ENCODE measurements at regions not wholly inside any gene's neighbourhood (a gene's known extent, or its start where the extent isn't known, plus 50 kb on each side); places are given as distances from the start of the nearest gene placed in this dataset.

- Histone ChIP-seq H3K4me1 (ENCODE audit: control insufficient read depth in 1 of 2, insufficient read depth in 2 of 2, low read length in 2 of 2) (no peaks in the 10 kb centered on the region), H3K9me3 (ENCODE audit: control insufficient read depth in 1 of 2, insufficient read depth in 1 of 2, low read depth in 1 of 2, low read length in 2 of 2) (no peaks in the 10 kb centered on the region), H3K9ac (ENCODE audit: low read length) (no peak overlapping the region), H3K36me3 (ENCODE audit: control insufficient read depth in 1 of 2, insufficient read depth in 2 of 2, low read length in 2 of 2) (no peaks in the 10 kb centered on the region), H3K4me2 (ENCODE audit: low read length) (no peak overlapping the region), H3K79me2 (ENCODE audit: insufficient read depth, low read length) (no peaks in the 10 kb centered on the region), H3K27ac (ENCODE audit: low read depth, low read length) (no peak overlapping the region), H4K20me1 (ENCODE audit: insufficient read depth) (no peaks in the 10 kb centered on the region), H3K9me2 (ENCODE audit: insufficient read depth) (no peaks in the 10 kb centered on the region), H3K27me3 (ENCODE audit: insufficient read depth, low read length) (peaks cover 46% of the 10 kb centered on the region), H3K4me3 (replicated peaks in 1 of 2; ENCODE audit: low read depth in 1 of 2, low read length in 2 of 2) (no peak overlapping the region), H2AFZ (ENCODE audit: low read depth, low read length, poor library complexity, severe bottlenecking) (no peak overlapping the region)
- RAD21 ChIA-PET (ENCODE audit: low non-redundant PET in 1 of 2, low total read pairs in 2 of 2, uncharacterized antibody in 2 of 2, unreplicated experiment in 2 of 2), result interaction anchor here (0.7 to 2.8 kb wide), 5 partner anchors 123 to 271 kb away, joined by 3 to 45 read pairs (median 4); no protein-coding TSS in a partner anchor
- DNase-seq (ENCODE audit: low read depth, low spot score) (no peak), ATAC-seq (no peak)
- intact Hi-C loops (cut with micrococcal nuclease), result loop anchor here (1.0 kb wide), 2 partner anchors 124 to 259 kb away; no protein-coding TSS in a partner anchor
- no TSS peak for BruUV-seq (replicated peaks)
- CTCF ChIA-PET, result interaction anchor here (0.8 to 5.1 kb wide), 12 partner anchors 13 to 271 kb away, joined by 3 to 207 read pairs (median 4); no protein-coding TSS in a partner anchor
- POLR2A ChIA-PET, result interaction anchor here (1.4 kb wide), 1 partner anchor 259 kb away, joined by 3 read pairs; no protein-coding TSS in a partner anchor
- TF ChIP-seq EZH2phosphoT487 (IDR thresholded peaks at IDR 0.05; ENCODE audit: borderline replicate concordance), result no peak
- TF ChIP-seq SRF (IDR thresholded peaks at IDR 0.05; ENCODE audit: low read depth), result no peak
- no peak for TF ChIP-seq ATF3 (IDR thresholded peaks at IDR 0.05)
These were observed 781.6 kb downstream of the BRD1 start for GRCh38 chr22:49046000-49046545.

GRCh38 chr22:49045276-49045675 lies 782.4 kb downstream of the BRD1 start:
- no peaks in the 10 kb centered on the region for H4K20me1 ChIP-seq (ENCODE audit: insufficient read depth)
- no peaks in the 10 kb centered on the region for H3K36me3 ChIP-seq (ENCODE audit: control insufficient read depth in 1 of 2, insufficient read depth in 2 of 2, low read length in 2 of 2)
- ChIA-PET POLR2A (no interaction called here), RAD21 (ENCODE audit: low non-redundant PET in 1 of 2, low total read pairs in 2 of 2, uncharacterized antibody in 2 of 2, unreplicated experiment in 2 of 2) (interaction anchor here (2.7 to 2.8 kb wide), 1 partner anchor 260 kb away, joined by 40 to 45 read pairs; no protein-coding TSS in a partner anchor), CTCF (interaction anchor here (5.1 kb wide), 1 partner anchor 261 kb away, joined by 207 read pairs; no protein-coding TSS in a partner anchor)
- H3K4me2 ChIP-seq (ENCODE audit: low read length), result no peak overlapping the region
- no peak overlapping the region for H2AFZ ChIP-seq (ENCODE audit: low read depth, low read length, poor library complexity, severe bottlenecking)
- intact Hi-C loops (cut with micrococcal nuclease), result no loop called here
- no peak overlapping the region for H3K4me3 ChIP-seq (replicated peaks in 1 of 2; ENCODE audit: low read depth in 1 of 2, low read length in 2 of 2)
- BruUV-seq (replicated peaks), result no TSS peak
- no peak overlapping the region for H3K27ac ChIP-seq (ENCODE audit: low read depth, low read length)
- ATAC-seq (no peak), DNase-seq (ENCODE audit: low read depth, low spot score) (no peak)
- no peaks in the 10 kb centered on the region for H3K9me2 ChIP-seq (ENCODE audit: insufficient read depth)
- H3K79me2 ChIP-seq (ENCODE audit: insufficient read depth, low read length), result no peaks in the 10 kb centered on the region
- peaks cover 46% of the 10 kb centered on the region for H3K27me3 ChIP-seq (ENCODE audit: insufficient read depth, low read length)
- H3K9ac ChIP-seq (ENCODE audit: low read length), result no peak overlapping the region
- no peaks in the 10 kb centered on the region for H3K4me1 ChIP-seq (ENCODE audit: control insufficient read depth in 1 of 2, insufficient read depth in 2 of 2, low read length in 2 of 2)
- H3K9me3 ChIP-seq (ENCODE audit: control insufficient read depth in 1 of 2, insufficient read depth in 1 of 2, low read depth in 1 of 2, low read length in 2 of 2), result no peaks in the 10 kb centered on the region
- no peak for TF ChIP-seq SP1 (IDR thresholded peaks at IDR 0.05; ENCODE audit: low read depth)
- no peak for TF ChIP-seq EZH2 (IDR thresholded peaks at IDR 0.05)
- TF ChIP-seq EZH2phosphoT487 (IDR thresholded peaks at IDR 0.05; ENCODE audit: borderline replicate concordance), result no peak
- no peak for TF ChIP-seq FOSL1 (IDR thresholded peaks at IDR 0.05; ENCODE audit: low read depth)
- no peak for TF ChIP-seq POLR2A (IDR thresholded peaks at IDR 0.05; ENCODE audit: borderline replicate concordance, extremely low read depth, insufficient read depth, insufficient read length)
- no peak for TF ChIP-seq ZBTB33 (IDR thresholded peaks at IDR 0.05; ENCODE audit: extremely low read depth, insufficient replicate concordance, low read length)
- no peak for TF ChIP-seq SIN3A (IDR thresholded peaks at IDR 0.05; ENCODE audit: low read depth)
- TF ChIP-seq CBX3 (IDR thresholded peaks at IDR 0.05; ENCODE audit: low read depth), result no peak
- TF ChIP-seq CTCF (IDR thresholded peaks at IDR 0.05 in 2 of 3, conservative IDR thresholded peaks at IDR 0.05 in 1 of 3; ENCODE audit: borderline replicate concordance in 1 of 3, insufficient read depth in 1 of 3, low read depth in 2 of 3, low read length in 2 of 3), result no peak
- no peak for TF ChIP-seq ZFX (IDR thresholded peaks at IDR 0.05)
- no peak for TF ChIP-seq RAD21 (IDR thresholded peaks at IDR 0.05; ENCODE audit: low read depth)
- TF ChIP-seq ATF3 (IDR thresholded peaks at IDR 0.05), result no peak
- no peak for TF ChIP-seq TCF7L2 (IDR thresholded peaks at IDR 0.05; ENCODE audit: borderline replicate concordance, extremely low read depth, insufficient read depth, insufficient read length)
- TF ChIP-seq ELF1 (IDR thresholded peaks at IDR 0.05; ENCODE audit: borderline replicate concordance, low read depth), result no peak
- TF ChIP-seq ZNF274 (IDR thresholded peaks at IDR 0.05; ENCODE audit: low read depth, low read length), result no peak
- no peak for TF ChIP-seq SRF (IDR thresholded peaks at IDR 0.05; ENCODE audit: low read depth)
